ENCODE measurements at regions not wholly inside any gene's neighbourhood (a gene's known extent, or its start where the extent isn't known, plus 50 kb on each side); places are given as distances from the start of the nearest gene placed in this dataset.

- TF ChIP-seq POLR2AphosphoS5 (IDR thresholded peaks at IDR 0.05; ENCODE audit: borderline replicate concordance, low read depth, low read length): no peak
- no peak for TF ChIP-seq EZH2 (IDR thresholded peaks at IDR 0.05)
Observed at GRCh38 chr18:10193444-10193843, 261.0 kb upstream of the APCDD1 start.
